MCF 10A (cell line): ENCODE measurements at regions not wholly inside any gene's neighbourhood (a gene's known extent, or its start where the extent isn't known, plus 50 kb on each side); places are given as distances from the start of the nearest gene placed in this dataset.

Experiments
- BruUV-seq: library from RNA; stranded (reverse); fragments of 400-500 nt; replicated peaks from 2 replicates; lab custom pipeline; 2021; lab: Mats Ljungman, UMichigan
- CTCF ChIA-PET: fragments of 300-600 bp; sonication (Branson Sonifier 250); formaldehyde crosslinking; extraction: SDS; loops from one replicate; lab custom pipeline; 2021; ENCODE audit warnings: antibody characterized with exemption, inconsistent platforms; lab: Yijun Ruan, JAX
- POLR2A ChIA-PET: fragments of 300-600, 350-650 bp; sonication (Branson Sonifier 250); formaldehyde crosslinking; extraction: SDS; loops from one replicate; lab custom pipeline; 2020; ENCODE audit warnings: antibody characterized with exemption, inconsistent platforms; lab: Yijun Ruan, JAX
- DNase-seq: peaks from one replicate; pipeline ENCODE4 v3.0.0-alpha.2; 2018; ENCODE audit not compliant: unreplicated experiment
- H3K27ac Mint-ChIP-seq: one replicate; pipeline ENCODE4 v1.8.0; 2022; ENCODE audit warnings: mild to moderate bottlenecking, low read depth, mixed read lengths; ENCODE audit not compliant: unreplicated experiment
- H3K27me3 Mint-ChIP-seq: one replicate; pipeline ENCODE4 v1.8.0; 2022; ENCODE audit warnings: mixed read lengths; ENCODE audit not compliant: insufficient read depth, unreplicated experiment
- H3K36me3 Mint-ChIP-seq: one replicate; pipeline ENCODE4 v1.8.0; 2022; ENCODE audit warnings: mild to moderate bottlenecking, moderate library complexity, mixed read lengths; ENCODE audit not compliant: insufficient read depth, unreplicated experiment
- H3K4me1 Mint-ChIP-seq: one replicate; pipeline ENCODE4 v1.8.0; 2022; ENCODE audit warnings: mixed read lengths; ENCODE audit not compliant: insufficient read depth, unreplicated experiment
- H3K4me3 Mint-ChIP-seq: one replicate; pipeline ENCODE4 v1.8.0; 2022; ENCODE audit warnings: mild to moderate bottlenecking, moderate library complexity, mixed read lengths; ENCODE audit not compliant: unreplicated experiment
- H3K9me3 Mint-ChIP-seq: one replicate; pipeline ENCODE4 v1.8.0; 2022; ENCODE audit warnings: mixed read lengths; ENCODE audit not compliant: unreplicated experiment
- CTCF ChIP-seq: fragments of 200-600 bp; IDR thresholded peaks from one replicate; pipeline ENCODE4 v1.8.0; 2022; ENCODE audit warnings: antibody characterized with exemption, mild to moderate bottlenecking; ENCODE audit not compliant: unreplicated experiment
- intact Hi-C: fragments of 100-400 bp; cut with micrococcal nuclease; formaldehyde crosslinking; loops from 2 replicates; pipeline ENCODE4 v1.14.1; 2022

GRCh38 chr6:92828788-92829187 lies 590.6 kb downstream of the EPHA7 start:
- Mint-ChIP-seq H3K9me3 (no peaks in the 10 kb centered on the region), H3K27ac (no peak overlapping the region), H3K4me1 (no peaks in the 10 kb centered on the region), H3K4me3 (no peak overlapping the region), H3K27me3 (no peaks in the 10 kb centered on the region), H3K36me3 (no peaks in the 10 kb centered on the region)
- ChIA-PET CTCF (interaction anchor here (1.2 kb wide), 1 partner anchor 18 kb away, joined by 3 read pairs; no protein-coding TSS in a partner anchor), POLR2A (interaction anchor here (0.8 kb wide), 1 partner anchor 159 kb away, joined by 3 read pairs; no protein-coding TSS in a partner anchor)
- DNase-seq: no peak
- BruUV-seq: no TSS peak
- TF ChIP-seq CTCF: no peak
- intact Hi-C loops: no loop called here

- H3K36me3 Mint-ChIP-seq: no peaks in the 10 kb centered on the region
- no peaks in the 10 kb centered on the region for H3K9me3 Mint-ChIP-seq
- intact Hi-C loops: no loop called here
- no peak overlapping the region for H3K27ac Mint-ChIP-seq
- BruUV-seq: no TSS peak
- DNase-seq: no peak
- no peak overlapping the region for H3K4me3 Mint-ChIP-seq
- no peak for TF ChIP-seq CTCF
- no peaks in the 10 kb centered on the region for H3K27me3 Mint-ChIP-seq
- POLR2A ChIA-PET: no interaction called here
- H3K4me1 Mint-ChIP-seq: no peaks in the 10 kb centered on the region
- CTCF ChIA-PET: interaction anchor here (2.2 kb wide), 1 partner anchor 16 kb away, joined by 8 read pairs; no protein-coding TSS in a partner anchor
Observed at GRCh38 chr6:92827104-92827503, 592.3 kb downstream of the EPHA7 start.

GRCh38 chr6:92826633-92827032 lies 592.7 kb downstream of the EPHA7 start:
- Mint-ChIP-seq H3K4me1 (no peaks in the 10 kb centered on the region), H3K4me3 (no peak overlapping the region), H3K27me3 (no peaks in the 10 kb centered on the region), H3K36me3 (no peaks in the 10 kb centered on the region), H3K9me3 (no peaks in the 10 kb centered on the region), H3K27ac (no peak overlapping the region)
- DNase-seq: no peak
- BruUV-seq: no TSS peak
- TF ChIP-seq CTCF: no peak
- intact Hi-C loops: no loop called here
- CTCF ChIA-PET: interaction anchor here (2.2 kb wide), 1 partner anchor 16 kb away, joined by 8 read pairs; no protein-coding TSS in a partner anchor
- POLR2A ChIA-PET: no interaction called here

GRCh38 chr6:92822222-92822621 lies 597.1 kb downstream of the EPHA7 start:
- intact Hi-C loops: no loop called here
- Mint-ChIP-seq H3K9me3 (no peaks in the 10 kb centered on the region), H3K4me3 (no peak overlapping the region), H3K27ac (no peak overlapping the region), H3K4me1 (no peaks in the 10 kb centered on the region), H3K36me3 (no peaks in the 10 kb centered on the region), H3K27me3 (peaks cover 14% of the 10 kb centered on the region)
- DNase-seq: no peak
- BruUV-seq: no TSS peak
- TF ChIP-seq CTCF: no peak
- CTCF ChIA-PET: no interaction called here
- POLR2A ChIA-PET: no interaction called here
